Loucy (cell line): ENCODE measurements at regions not wholly inside any gene's neighbourhood (a gene's known extent, or its start where the extent isn't known, plus 50 kb on each side); places are given as distances from the start of the nearest gene placed in this dataset.

Experiments used
- H2AFZ ChIP-seq: fragments of 200-600 bp; sonication (generic); 2 replicates; pipeline ENCODE4 v1.6.0; 2016; ENCODE audit warnings: antibody characterized with exemption, mild to moderate bottlenecking, low read length, moderate library complexity
- H3F3A ChIP-seq: fragments of 200-600 bp; 2 replicates; pipeline ENCODE4 v1.6.0; 2016; ENCODE audit warnings: antibody characterized with exemption, low read depth, mild to moderate bottlenecking
- H3K27me3 ChIP-seq: fragments of 200-600 bp; sonication (generic); 2 replicates; pipeline ENCODE4 v1.6.1; 2014; ENCODE audit warnings: low read length, mild to moderate bottlenecking; ENCODE audit not compliant: insufficient read depth, poor library complexity, severe bottlenecking
- H3K36me3 ChIP-seq: fragments of 200-600 bp; sonication (generic); 2 replicates; pipeline ENCODE4 v1.6.1; 2016; ENCODE audit warnings: low read length; ENCODE audit not compliant: insufficient read depth
- H3K4me1 ChIP-seq: fragments of 200-600 bp; sonication (generic); 2 replicates; pipeline ENCODE4 v1.5.1; 2014; ENCODE audit warnings: low read length, mild to moderate bottlenecking; ENCODE audit not compliant: insufficient read depth, poor library complexity, severe bottlenecking
- H3K4me2 ChIP-seq: fragments of 200-600 bp; sonication (generic); 2 replicates; pipeline ENCODE4 v1.6.0; 2014; ENCODE audit warnings: antibody characterized with exemption, low read length, low read depth, mild to moderate bottlenecking; ENCODE audit not compliant: poor library complexity, severe bottlenecking
- H3K4me3 ChIP-seq: fragments of 200-600 bp; sonication (generic); 2 replicates; pipeline ENCODE4 v1.5.1; 2014; ENCODE audit warnings: low read length, mild to moderate bottlenecking, mixed read lengths; ENCODE audit not compliant: poor library complexity, severe bottlenecking
- H3K79me2 ChIP-seq: fragments of 200-600 bp; sonication (generic); 2 replicates; pipeline ENCODE4 v1.6.1; 2014; ENCODE audit warnings: low read length; ENCODE audit not compliant: insufficient read depth
- H3K9ac ChIP-seq: fragments of 200-600 bp; sonication (generic); 2 replicates; pipeline ENCODE4 v1.6.0; 2014; ENCODE audit warnings: mild to moderate bottlenecking, low read depth, low read length, moderate library complexity; ENCODE audit not compliant: poor library complexity, severe bottlenecking
- H3K9me2 ChIP-seq: fragments of 200-600 bp; sonication (generic); replicated peaks from 2 replicates; pipeline ENCODE4 v1.6.1; 2016; ENCODE audit warnings: low read depth, low read length, mixed read lengths
- H3K9me3 ChIP-seq: fragments of 200-600 bp; sonication (generic); 2 replicates; pipeline ENCODE4 v1.6.1; 2014; ENCODE audit warnings: mild to moderate bottlenecking, antibody characterized with exemption, low read length, low read depth; ENCODE audit not compliant: insufficient read depth
- H4K20me1 ChIP-seq: fragments of 200-600 bp; sonication (generic); 2 replicates; pipeline ENCODE4 v1.6.0; 2014; ENCODE audit warnings: antibody characterized with exemption, low read length, mild to moderate bottlenecking; ENCODE audit not compliant: insufficient read depth, poor library complexity, severe bottlenecking
- EZH2phosphoT487 ChIP-seq: fragments of 200-600 bp; IDR thresholded peaks from 2 replicates; pipeline ENCODE4 v1.6.1; 2018; ENCODE audit warnings: antibody characterized with exemption, mild to moderate bottlenecking, moderate library complexity, borderline replicate concordance
- TF ChIP-seq, protein P1 (sequence below): fragments of 200-600 bp; sonication (generic); conservative IDR thresholded peaks from 2 replicates; pipeline ENCODE4 v1.5.1; 2014; ENCODE audit warnings: mild to moderate bottlenecking, antibody characterized with exemption, low read length

DNA sequence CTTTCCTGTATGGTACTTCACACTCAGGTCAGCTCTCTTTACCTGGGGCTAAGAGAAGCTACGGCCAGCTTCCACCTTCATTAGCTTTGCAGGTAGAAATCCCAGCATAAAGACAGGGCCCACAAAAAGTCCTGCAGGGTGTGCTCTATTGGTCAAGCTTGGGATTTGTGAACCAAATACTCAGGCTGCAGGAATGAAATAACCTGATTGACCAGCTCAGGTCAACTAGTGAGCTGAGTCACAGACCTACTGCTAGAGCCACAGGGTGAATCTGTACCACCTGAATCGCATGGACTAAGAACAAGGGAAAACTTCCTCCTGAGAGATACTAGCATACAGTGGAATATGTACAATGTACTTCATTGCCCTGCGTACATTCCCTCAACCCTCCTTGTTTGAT lies 172.2 kb downstream of the HHIP start:
- Histone ChIP-seq H2AFZ (no peak overlapping the region), H3K36me3 (no peaks in the 10 kb centered on the region), H3K9ac (no peak overlapping the region), H3K4me1 (no peaks in the 10 kb centered on the region), H3F3A (no peaks in the 10 kb centered on the region), H3K4me2 (no peak overlapping the region), H4K20me1 (no peaks in the 10 kb centered on the region), H3K4me3 (no peak overlapping the region), H3K9me3 (no peaks in the 10 kb centered on the region), H3K27me3 (no peaks in the 10 kb centered on the region), H3K79me2 (no peaks in the 10 kb centered on the region), H3K9me2 (no peaks in the 10 kb centered on the region)
- TF ChIP-seq, protein P1, sequence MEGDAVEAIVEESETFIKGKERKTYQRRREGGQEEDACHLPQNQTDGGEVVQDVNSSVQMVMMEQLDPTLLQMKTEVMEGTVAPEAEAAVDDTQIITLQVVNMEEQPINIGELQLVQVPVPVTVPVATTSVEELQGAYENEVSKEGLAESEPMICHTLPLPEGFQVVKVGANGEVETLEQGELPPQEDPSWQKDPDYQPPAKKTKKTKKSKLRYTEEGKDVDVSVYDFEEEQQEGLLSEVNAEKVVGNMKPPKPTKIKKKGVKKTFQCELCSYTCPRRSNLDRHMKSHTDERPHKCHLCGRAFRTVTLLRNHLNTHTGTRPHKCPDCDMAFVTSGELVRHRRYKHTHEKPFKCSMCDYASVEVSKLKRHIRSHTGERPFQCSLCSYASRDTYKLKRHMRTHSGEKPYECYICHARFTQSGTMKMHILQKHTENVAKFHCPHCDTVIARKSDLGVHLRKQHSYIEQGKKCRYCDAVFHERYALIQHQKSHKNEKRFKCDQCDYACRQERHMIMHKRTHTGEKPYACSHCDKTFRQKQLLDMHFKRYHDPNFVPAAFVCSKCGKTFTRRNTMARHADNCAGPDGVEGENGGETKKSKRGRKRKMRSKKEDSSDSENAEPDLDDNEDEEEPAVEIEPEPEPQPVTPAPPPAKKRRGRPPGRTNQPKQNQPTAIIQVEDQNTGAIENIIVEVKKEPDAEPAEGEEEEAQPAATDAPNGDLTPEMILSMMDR, result no peak
- no peak for TF ChIP-seq EZH2phosphoT487

- no peaks in the 10 kb centered on the region for H3K36me3 ChIP-seq
- no peaks in the 10 kb centered on the region for H4K20me1 ChIP-seq
- H3K9ac ChIP-seq, result no peak overlapping the region
- TF ChIP-seq, protein P1, result no peak
- TF ChIP-seq EZH2phosphoT487, result no peak
- H3K4me1 ChIP-seq, result no peaks in the 10 kb centered on the region
- no peaks in the 10 kb centered on the region for H3K27me3 ChIP-seq
- no peak overlapping the region for H2AFZ ChIP-seq
- H3K79me2 ChIP-seq, result no peaks in the 10 kb centered on the region
- no peaks in the 10 kb centered on the region for H3K9me2 ChIP-seq
- no peaks in the 10 kb centered on the region for H3K9me3 ChIP-seq
- H3K4me3 ChIP-seq, result no peak overlapping the region
- H3F3A ChIP-seq, result no peaks in the 10 kb centered on the region
- H3K4me2 ChIP-seq, result no peak overlapping the region
These were observed 173.6 kb downstream of the HHIP start for GRCh38 chr4:144819591-144819990.

DNA sequence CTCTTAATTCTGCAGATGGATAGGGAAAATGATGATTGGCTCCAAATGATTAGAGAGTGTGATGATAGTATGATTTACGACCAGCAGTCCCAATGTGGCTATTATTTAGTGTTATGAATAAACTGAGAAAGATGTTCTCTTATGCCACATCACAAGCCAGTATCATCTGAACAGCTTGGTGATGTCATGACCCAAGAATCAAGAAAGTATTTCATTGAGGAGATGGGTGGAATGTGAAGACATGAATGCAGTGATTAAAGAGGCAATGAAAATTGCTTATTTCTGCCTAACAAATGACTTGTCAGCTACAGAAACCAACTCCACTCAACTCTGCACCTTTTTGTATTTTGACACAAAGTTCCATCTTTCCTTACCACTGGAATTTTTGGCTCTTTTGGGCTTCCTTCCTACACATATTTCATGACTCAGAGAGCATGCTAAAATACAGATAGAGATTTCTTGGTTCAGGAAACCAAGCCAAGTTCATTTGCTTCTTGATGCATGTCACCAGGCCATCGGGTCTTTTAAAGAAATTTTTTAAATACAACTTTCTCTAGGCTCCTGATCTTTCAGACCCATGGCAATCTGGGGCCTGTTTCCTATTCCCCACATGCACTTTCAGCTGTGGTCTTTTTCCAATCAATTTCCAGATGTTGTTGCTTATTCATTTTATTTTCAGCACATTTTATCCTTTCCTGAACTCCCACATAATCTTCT lies 174.2 kb downstream of the HHIP start:
- H3K9ac ChIP-seq, result no peak overlapping the region
- H3K36me3 ChIP-seq, result no peaks in the 10 kb centered on the region
- H4K20me1 ChIP-seq, result no peaks in the 10 kb centered on the region
- no peak overlapping the region for H2AFZ ChIP-seq
- TF ChIP-seq EZH2phosphoT487, result no peak
- TF ChIP-seq, protein P1, result no peak
- H3K4me2 ChIP-seq, result no peak overlapping the region
- H3K9me2 ChIP-seq, result no peaks in the 10 kb centered on the region
- no peaks in the 10 kb centered on the region for H3K79me2 ChIP-seq
- no peaks in the 10 kb centered on the region for H3K4me1 ChIP-seq
- H3K9me3 ChIP-seq, result no peaks in the 10 kb centered on the region
- H3F3A ChIP-seq, result no peaks in the 10 kb centered on the region
- no peaks in the 10 kb centered on the region for H3K27me3 ChIP-seq
- no peak overlapping the region for H3K4me3 ChIP-seq
